Breast epithelium (tissue), 3 donors: ENCODE measurements at regions not wholly inside any gene's neighbourhood (a gene's known extent, or its start where the extent isn't known, plus 50 kb on each side); places are given as distances from the start of the nearest gene placed in this dataset.

Experiments
- POLR2A ChIP-seq: fragments of 450-650 bp; IDR thresholded peaks from one replicate; pipeline ENCODE4 v1.6.1; 2016; ENCODE audit warnings: antibody characterized with exemption, mild to moderate bottlenecking, moderate library complexity
- POLR2AphosphoS5 ChIP-seq, 3 donors: sonication (generic); formaldehyde crosslinking; IDR thresholded peaks; one replicate each; pipeline ENCODE4 v1.6.1; 2017; ENCODE audit warnings: antibody characterized with exemption in 3 of 3
- TF ChIP-seq, protein P1 (sequence below), 3 donors: fragments of 450-650 bp; IDR thresholded peaks; one replicate each; pipeline ENCODE4 v1.5.1; 2016 to 2017; ENCODE audit warnings: antibody characterized with exemption in 3 of 3, mild to moderate bottlenecking in 3 of 3, moderate library complexity in 3 of 3

DNA sequence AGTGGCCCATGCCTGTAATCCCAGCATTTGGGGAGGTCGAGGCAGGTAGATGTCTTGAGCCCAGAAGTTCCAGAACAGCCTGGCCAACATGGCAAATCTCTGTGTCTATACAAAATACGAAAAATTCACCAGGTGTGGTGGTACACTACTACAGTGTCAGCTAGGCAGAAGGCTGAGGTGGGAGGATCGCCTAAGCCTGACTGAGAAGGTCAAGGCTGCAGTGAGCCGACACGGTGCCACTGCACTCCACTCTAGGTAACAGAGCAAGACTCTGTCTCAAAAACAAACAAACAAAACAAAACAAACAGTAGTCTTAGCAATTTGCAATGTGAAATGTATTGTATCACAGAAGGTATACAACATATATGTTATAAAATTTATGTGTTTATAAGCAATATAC is 348.0 kb downstream of the SEMA3D start:
- TF ChIP-seq POLR2A, result no peak
- TF ChIP-seq, protein P1, sequence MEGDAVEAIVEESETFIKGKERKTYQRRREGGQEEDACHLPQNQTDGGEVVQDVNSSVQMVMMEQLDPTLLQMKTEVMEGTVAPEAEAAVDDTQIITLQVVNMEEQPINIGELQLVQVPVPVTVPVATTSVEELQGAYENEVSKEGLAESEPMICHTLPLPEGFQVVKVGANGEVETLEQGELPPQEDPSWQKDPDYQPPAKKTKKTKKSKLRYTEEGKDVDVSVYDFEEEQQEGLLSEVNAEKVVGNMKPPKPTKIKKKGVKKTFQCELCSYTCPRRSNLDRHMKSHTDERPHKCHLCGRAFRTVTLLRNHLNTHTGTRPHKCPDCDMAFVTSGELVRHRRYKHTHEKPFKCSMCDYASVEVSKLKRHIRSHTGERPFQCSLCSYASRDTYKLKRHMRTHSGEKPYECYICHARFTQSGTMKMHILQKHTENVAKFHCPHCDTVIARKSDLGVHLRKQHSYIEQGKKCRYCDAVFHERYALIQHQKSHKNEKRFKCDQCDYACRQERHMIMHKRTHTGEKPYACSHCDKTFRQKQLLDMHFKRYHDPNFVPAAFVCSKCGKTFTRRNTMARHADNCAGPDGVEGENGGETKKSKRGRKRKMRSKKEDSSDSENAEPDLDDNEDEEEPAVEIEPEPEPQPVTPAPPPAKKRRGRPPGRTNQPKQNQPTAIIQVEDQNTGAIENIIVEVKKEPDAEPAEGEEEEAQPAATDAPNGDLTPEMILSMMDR (IDR thresholded peaks at IDR 0.05), result no peak
- TF ChIP-seq POLR2AphosphoS5 (IDR thresholded peaks at IDR 0.05), result no peak
